Right renal pelvis (tissue), 4 donors: ENCODE measurements at regions not wholly inside any gene's neighbourhood (a gene's known extent, or its start where the extent isn't known, plus 50 kb on each side); places are given as distances from the start of the nearest gene placed in this dataset.

ENCODE experiments used
- DNase-seq, 4 donors: peaks; one replicate each; pipeline ENCODE4 v3.0.0-alpha.2; 2013; ENCODE audit warnings: low read depth in 4 of 4, low spot score in 3 of 4, missing footprints in 1 of 4

GRCh38 chr7:49341849-49342248 lies 417.5 kb downstream of the CDC14C start:
- DNase-seq: no peak

- no peak for DNase-seq
Observed at GRCh38 chr7:49344556-49344955, 420.2 kb downstream of the CDC14C start.

- no peak for DNase-seq
Observed at GRCh38 chr7:49346195-49346899, 422.0 kb downstream of the CDC14C start.

GRCh38 chr7:49367072-49367471 lies 406.4 kb upstream of the VWC2 start:
- no peak for DNase-seq

GRCh38 chr7:49371771-49372170 lies 401.7 kb upstream of the VWC2 start:
- DNase-seq: no peak

- DNase-seq: no peak
Observed at GRCh38 chr7:49376817-49377375, 396.5 kb upstream of the VWC2 start.

- no peak for DNase-seq
Observed at GRCh38 chr7:49386792-49387191, 386.6 kb upstream of the VWC2 start.

GRCh38 chr7:49389871-49390479 lies 383.5 kb upstream of the VWC2 start:
- DNase-seq: no peak

- no peak for DNase-seq
Observed at GRCh38 chr7:49396229-49396628, 377.2 kb upstream of the VWC2 start.

GRCh38 chr7:49397750-49398149 lies 375.7 kb upstream of the VWC2 start:
- no peak for DNase-seq

- DNase-seq: no peak
Observed at GRCh38 chr7:49398236-49398635, 375.2 kb upstream of the VWC2 start.

GRCh38 chr7:49398746-49399145 lies 374.7 kb upstream of the VWC2 start:
- DNase-seq: no peak

GRCh38 chr7:49400891-49401550 lies 372.4 kb upstream of the VWC2 start:
- no peak for DNase-seq

GRCh38 chr7:49403844-49404243 lies 369.6 kb upstream of the VWC2 start:
- DNase-seq: no peak

- no peak for DNase-seq
Observed at GRCh38 chr7:49407205-49407604, 366.2 kb upstream of the VWC2 start.

- no peak for DNase-seq
Observed at GRCh38 chr7:49417034-49417433, 356.4 kb upstream of the VWC2 start.

- peak in 1 of 4 donors; percentile 8 for DNase-seq
Observed at GRCh38 chr7:49418963-49419362, 354.5 kb upstream of the VWC2 start.

GRCh38 chr7:49422564-49422963 lies 350.9 kb upstream of the VWC2 start:
- DNase-seq: no peak

- DNase-seq: no peak
Observed at GRCh38 chr7:49424109-49424508, 349.3 kb upstream of the VWC2 start.

GRCh38 chr7:49425277-49425818 lies 348.1 kb upstream of the VWC2 start:
- DNase-seq: no peak

GRCh38 chr7:49432254-49432653 lies 341.2 kb upstream of the VWC2 start:
- DNase-seq: no peak
